NOMO-1 (cell line): ENCODE measurements at regions not wholly inside any gene's neighbourhood (a gene's known extent, or its start where the extent isn't known, plus 50 kb on each side); places are given as distances from the start of the nearest gene placed in this dataset.

Experiments used
- DNase-seq, 2 experiments: peaks; one replicate each; lab custom pipeline; 2025; ENCODE audit not compliant: unreplicated experiment in 2 of 2; lab: John Stamatoyannopoulos, UW

GRCh38 chr12:13451776-13452175, 255.2 kb downstream of the EMP1 start:
- no peak for DNase-seq

GRCh38 chr12:13450231-13451080, 253.9 kb downstream of the EMP1 start:
- DNase-seq = no peak

GRCh38 chr12:13444076-13444475, 247.6 kb downstream of the EMP1 start:
- DNase-seq = peak in 1 of 2 experiments; percentile 34

DNA sequence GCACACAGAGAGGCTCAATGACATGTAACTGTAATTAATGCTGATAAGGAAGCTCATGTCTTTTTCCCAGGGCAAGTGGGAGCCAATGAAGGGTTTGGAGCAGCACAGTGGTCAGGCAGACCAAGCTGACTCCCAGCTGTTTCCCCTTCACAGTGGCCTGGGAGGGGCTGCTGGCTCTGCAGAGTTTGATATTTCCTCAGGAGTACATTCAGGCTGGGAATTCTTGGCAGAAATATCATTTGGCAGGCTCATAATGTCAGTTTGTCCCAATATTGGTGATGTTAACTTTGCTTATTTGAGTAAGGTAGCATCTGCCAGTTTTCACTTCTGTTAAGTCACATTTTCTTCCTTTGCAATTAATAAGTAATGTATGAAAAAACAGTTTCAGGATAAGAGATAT, 247.0 kb downstream of the EMP1 start:
- DNase-seq = no peak

DNA sequence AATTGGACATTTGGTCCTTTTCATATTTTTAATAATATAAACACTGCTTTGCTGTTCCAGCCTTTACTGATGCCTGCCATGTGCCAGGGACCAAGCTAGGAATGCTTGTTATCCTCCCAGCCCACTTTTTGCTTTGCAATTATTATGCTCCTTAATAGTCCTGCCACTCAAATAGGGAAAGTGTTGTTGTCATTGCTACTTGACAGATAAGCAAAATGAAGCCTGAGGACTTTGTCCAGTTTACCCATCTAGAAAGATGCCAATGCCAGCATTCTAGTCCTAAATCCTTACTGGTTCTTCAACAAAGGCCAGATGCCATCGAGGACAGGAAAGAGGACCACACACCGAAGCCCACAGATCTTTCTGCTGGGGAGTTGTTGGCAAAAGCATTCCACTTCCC, 246.5 kb downstream of the EMP1 start:
- DNase-seq = no peak

GRCh38 chr12:13442457-13442856, 245.9 kb downstream of the EMP1 start:
- DNase-seq = no peak

- DNase-seq = no peak
Measured at GRCh38 chr12:13440844-13441243, 244.3 kb downstream of the EMP1 start.

- no peak for DNase-seq
Measured at GRCh38 chr12:13437541-13437940, 241.0 kb downstream of the EMP1 start.

GRCh38 chr12:13436696-13437391, 240.3 kb downstream of the EMP1 start:
- no peak for DNase-seq

GRCh38 chr12:13436182-13436581, 239.7 kb downstream of the EMP1 start:
- DNase-seq = no peak

GRCh38 chr12:13435235-13435933, 238.9 kb downstream of the EMP1 start:
- DNase-seq = no peak

GRCh38 chr12:13433768-13434167, 237.2 kb downstream of the EMP1 start:
- DNase-seq = no peak

DNA sequence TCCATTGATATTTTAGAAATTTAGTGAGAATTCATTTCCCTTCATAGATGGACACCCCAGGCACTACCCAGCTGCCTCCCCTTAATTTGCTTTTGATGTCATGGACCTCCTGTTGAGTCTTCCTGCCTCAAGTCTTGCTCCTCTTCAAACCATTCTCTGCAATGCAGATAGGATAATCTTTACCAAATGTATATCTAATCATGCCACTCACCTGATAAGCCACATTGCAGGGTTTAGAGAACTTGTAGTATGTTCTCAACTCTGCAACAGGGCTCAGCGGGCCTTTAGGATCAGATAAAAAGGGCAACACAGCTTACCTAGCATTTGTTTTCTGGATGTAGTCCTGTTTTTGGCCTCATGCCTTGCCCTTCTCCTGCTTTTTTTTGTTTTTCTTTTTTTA, 234.5 kb downstream of the EMP1 start:
- no peak for DNase-seq

GRCh38 chr12:13428538-13429265, 232.2 kb downstream of the EMP1 start:
- no peak for DNase-seq

DNA sequence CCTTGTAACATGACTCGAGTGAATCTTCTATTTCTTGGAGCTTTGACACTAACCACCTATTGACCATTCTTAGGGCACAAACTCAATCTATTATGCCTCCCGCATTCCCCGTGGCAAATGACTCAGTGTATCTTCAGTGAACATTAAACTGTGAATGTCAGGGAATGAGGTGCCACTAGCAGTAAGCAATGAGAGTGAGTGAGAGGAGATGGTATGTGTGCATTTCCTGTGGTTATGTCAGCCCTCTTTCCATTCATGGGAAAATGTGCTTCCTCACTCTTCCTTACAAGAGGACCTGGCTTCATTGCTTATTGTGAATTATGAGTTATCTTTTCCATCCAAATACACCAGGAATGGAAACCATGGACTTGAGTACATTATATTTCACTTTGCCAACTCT, 229.2 kb downstream of the EMP1 start:
- no peak for DNase-seq

- DNase-seq = no peak
Measured at GRCh38 chr12:13422291-13422690, 225.8 kb downstream of the EMP1 start.

DNA sequence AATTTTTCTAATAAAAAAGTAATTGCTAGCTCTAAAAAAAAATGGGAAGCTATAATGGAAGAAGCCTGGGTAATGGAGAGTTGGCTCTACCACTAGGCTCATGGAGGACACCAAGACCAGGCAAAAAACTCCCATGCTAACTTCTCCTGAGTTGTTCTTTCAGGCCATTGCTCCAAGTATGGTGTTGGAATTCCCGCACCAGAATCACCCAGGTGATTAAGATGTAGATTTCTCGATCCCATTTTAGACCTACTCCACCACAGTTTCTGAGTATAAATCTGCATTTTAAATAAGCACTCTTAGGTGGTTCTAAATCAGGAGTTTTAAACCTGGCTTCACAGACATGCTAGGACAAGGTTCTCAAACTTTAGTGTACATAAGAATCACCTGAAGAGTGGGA, 221.0 kb downstream of the EMP1 start:
- DNase-seq = no peak

- no peak for DNase-seq
Measured at GRCh38 chr12:13411287-13411686, 214.8 kb downstream of the EMP1 start.

- no peak for DNase-seq
Measured at GRCh38 chr12:13405961-13406703, 209.6 kb downstream of the EMP1 start.
